ENCODE measurements at regions not wholly inside any gene's neighbourhood (a gene's known extent, or its start where the extent isn't known, plus 50 kb on each side); places are given as distances from the start of the nearest gene placed in this dataset.

GRCh38 chr5:16992006-16992405 lies 55.9 kb upstream of the MYO10 start:
- TF ChIP-seq POLR2AphosphoS5 (IDR thresholded peaks at IDR 0.05; ENCODE audit: low read depth, low read length), result no peak
- TF ChIP-seq EZH2 (IDR thresholded peaks at IDR 0.05), result no peak
- no peak for TF ChIP-seq ZNF274 (IDR thresholded peaks at IDR 0.05; ENCODE audit: low read depth, low read length)
